KBM-7 (cell line): ENCODE measurements at regions not wholly inside any gene's neighbourhood (a gene's known extent, or its start where the extent isn't known, plus 50 kb on each side); places are given as distances from the start of the nearest gene placed in this dataset.

Experiments
- DNase-seq: peaks from one replicate; pipeline ENCODE4 v3.0.0-alpha.2; 2015
- in situ Hi-C: fragments of 300-500 bp; cut with MboI; formaldehyde crosslinking; loops from 2 replicates; pipeline ENCODE4 v1.14.3; 2020; ENCODE audit warnings: low sequenced_read_pairs, low pct_unique_long_range_greater_than_20kb, mixed read lengths

DNA sequence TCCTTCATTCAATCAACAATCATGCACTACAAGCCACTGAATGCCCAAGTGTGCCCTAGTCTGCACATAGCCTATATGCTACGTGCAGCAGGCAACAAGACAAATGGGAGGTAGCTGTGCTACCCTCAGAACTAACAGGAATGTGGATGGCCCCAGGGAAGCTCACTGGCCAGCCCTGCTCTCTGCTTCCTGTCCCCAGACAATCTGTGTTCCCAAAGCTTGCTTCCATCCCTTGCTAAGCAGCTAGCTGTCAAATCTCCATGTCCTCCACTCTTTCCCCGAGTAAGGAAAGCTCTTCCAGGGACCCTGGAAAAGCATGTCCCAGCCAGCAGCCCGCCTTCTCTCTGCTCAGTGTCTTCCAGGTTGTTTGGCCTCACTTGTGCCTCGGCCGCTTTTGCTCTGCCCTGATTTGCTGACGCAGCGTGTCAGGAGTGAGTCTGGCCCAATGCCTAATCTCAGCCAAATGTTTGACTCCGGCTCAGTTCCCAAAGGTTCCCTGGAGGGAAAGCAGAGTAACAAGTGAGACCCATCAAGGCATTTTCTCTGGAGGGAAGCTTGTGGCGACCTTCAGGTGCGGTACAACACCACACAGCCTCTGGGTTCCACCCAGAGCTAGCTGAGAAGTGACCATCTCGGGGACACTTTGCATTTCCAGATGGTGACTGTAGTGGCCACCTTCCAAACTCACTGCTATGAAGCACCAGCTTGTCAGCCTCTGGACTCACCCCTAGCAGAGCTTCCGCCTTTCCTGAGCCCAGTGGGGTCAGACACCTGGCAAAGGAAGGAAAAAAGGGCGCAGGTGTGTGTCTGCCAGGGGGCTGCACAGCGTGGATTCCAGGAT lies 243.4 kb downstream of the RHOU start:
- DNase-seq: no peak
- in situ Hi-C loops: no loop called here

- DNase-seq: no peak
- in situ Hi-C loops: no loop called here
These were observed 244.0 kb downstream of the RHOU start for GRCh38 chr1:228979325-228979699.

- no peak for DNase-seq
These were observed 244.5 kb downstream of the RHOU start for GRCh38 chr1:228979774-228980173.

DNA sequence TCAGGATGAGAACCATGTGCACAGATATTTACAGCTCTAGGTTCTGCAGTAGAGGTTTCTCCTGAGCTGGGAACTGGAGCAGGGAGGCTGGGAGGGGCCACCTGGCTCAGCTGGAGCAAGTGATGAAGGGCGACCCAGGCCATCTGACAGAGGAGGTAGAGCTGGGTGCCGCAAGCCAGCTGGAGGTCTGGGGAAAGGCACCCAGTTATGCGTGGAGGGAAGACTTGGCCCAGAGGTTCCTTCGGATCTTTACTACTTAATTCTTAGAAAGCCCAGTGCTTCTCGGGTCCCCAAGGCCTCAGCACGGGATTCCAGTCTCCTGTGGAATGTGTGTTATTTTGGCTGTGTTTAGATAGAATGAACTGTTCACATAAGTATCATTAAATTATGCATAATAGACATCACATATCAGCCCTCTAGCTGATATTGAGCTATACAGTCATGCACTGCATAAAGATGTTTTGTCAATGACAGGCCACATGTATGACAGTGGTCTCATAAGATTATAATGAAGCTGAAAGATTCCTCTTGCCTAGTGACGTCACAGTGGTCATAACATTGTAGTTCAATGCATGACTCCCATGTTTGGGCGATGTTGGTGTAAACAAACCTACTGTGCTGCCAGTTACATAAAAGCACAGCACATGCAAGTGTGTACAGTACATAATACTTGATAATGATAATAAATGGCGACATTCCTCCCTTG lies 245.1 kb downstream of the RHOU start:
- in situ Hi-C loops: no loop called here
- no peak for DNase-seq

More at GRCh38 chr1:228979774-228980173, 244.5 kb downstream of the RHOU start:
- in situ Hi-C loops: no loop called here

DNA sequence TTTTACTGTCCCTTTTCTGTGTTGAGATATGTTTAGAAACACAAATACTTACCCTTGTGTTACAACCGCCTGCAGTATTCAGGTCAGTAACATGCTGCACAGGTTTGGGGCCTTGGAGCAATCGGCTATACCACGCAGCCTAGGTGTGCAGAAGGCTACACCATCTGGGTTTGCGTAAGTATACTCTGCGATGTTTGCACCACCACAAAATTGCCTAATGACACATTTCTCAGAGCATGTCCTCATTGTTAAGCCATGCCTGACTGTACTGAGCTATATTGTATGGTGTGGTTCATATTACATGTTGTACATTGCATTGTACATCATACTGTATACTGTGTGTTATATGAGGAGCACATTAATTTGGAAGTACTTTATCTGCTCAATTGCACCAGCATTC lies 247.4 kb downstream of the RHOU start:
- DNase-seq: no peak
- in situ Hi-C loops: no loop called here

DNA sequence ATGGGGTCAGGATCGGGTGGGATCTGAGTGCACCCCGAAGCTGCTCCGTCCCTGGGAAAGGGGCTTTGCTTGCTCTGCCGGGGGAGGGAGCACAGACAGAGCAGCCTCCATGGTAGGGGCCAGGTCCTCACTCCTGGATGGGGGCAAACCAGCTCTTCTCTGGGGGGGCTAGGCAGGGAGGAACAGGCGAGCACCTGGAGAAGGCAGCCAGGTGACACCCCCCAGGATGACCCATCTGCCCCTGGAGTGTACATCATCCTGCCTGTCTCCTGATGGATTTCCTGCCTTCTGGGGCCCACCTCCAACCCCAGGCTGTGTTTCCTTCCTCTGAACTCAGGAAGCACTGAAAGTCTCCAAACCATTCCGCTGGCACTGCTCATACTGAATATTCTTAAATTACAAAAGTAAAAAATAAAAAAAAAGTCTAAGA lies 248.0 kb downstream of the RHOU start:
- in situ Hi-C loops: no loop called here
- DNase-seq: no peak

- in situ Hi-C loops: no loop called here
These were observed 248.4 kb downstream of the RHOU start for GRCh38 chr1:228983661-228984060.

GRCh38 chr1:228984107-228984506 lies 248.8 kb downstream of the RHOU start:
- in situ Hi-C loops: no loop called here
- no peak for DNase-seq

More at GRCh38 chr1:228983661-228984060, 248.4 kb downstream of the RHOU start:
- no peak for DNase-seq

DNA sequence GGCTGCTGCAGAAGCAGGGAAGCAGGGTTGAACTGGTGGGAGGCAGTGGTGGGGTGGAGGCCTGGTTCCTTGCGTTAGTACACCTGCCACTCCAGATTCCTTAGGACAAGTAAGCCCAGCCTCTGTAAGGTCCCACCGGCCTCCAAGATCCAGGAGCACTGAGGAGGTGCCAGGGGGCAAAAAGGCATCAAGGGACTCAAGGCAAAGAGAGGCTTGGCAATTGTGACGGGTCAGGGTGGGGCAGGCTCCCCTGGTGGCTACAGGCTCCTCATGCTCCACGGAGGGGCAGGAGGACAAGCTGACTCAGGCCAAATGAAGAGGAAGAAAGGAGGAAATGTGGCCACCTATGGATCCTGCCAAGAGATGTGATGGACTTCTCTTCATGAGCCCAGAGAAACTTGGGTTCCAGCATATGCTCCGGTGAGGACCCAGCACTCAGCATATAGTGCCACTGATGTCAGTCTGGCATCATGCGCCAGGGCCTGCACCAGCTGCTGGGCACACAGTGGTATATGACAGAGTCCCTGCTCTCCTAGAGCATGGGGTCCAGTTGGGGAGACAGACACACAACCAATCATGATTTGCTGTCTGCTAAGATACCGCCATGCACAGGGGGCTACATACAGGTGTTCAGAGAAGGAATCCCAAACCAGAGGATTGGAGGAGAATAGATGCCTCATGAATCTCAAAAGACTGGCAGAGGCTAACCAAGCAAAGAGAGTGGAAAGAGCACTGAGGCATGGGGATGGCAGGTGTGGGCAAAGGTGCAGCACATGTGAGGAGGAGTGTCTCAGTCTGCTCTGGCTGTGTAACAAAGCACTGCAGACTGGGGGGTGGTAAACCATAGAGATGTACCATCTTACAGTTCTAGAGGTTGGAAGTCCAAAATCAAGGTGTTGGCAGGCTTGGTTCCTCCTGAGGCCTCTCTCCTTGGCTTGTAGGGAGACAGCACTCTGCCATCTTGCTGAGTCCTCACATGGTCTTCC lies 249.7 kb downstream of the RHOU start:
- in situ Hi-C loops: no loop called here
- DNase-seq: no peak

DNA sequence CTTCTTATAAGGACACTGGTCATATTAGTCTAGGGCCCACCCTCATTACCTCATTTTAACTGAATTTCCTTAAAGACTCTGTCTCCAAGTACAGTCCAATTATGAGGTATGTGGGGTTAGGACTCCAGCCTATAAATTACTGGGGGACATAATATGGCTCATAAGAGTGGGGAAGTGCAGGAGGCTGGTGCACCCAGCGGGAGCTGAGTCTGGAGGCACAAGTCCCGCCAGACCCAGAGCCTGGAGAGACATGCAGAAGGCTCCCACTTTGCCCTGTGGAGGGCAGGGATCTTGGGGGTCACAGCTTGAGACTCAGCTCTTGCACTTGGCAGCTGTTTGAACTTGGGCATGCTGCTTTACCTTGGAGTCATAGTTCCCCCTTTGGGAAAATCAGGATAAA lies 250.4 kb downstream of the RHOU start:
- no peak for DNase-seq
- in situ Hi-C loops: no loop called here

GRCh38 chr1:228986093-228986904 lies 251.0 kb downstream of the RHOU start:
- DNase-seq: no peak
- in situ Hi-C loops: no loop called here

GRCh38 chr1:228987286-228987685 lies 252.0 kb downstream of the RHOU start:
- in situ Hi-C loops: no loop called here
- DNase-seq: no peak

- no peak for DNase-seq
These were observed 252.6 kb downstream of the RHOU start for GRCh38 chr1:228987736-228988506.

GRCh38 chr1:228988664-228989063 lies 253.4 kb downstream of the RHOU start:
- in situ Hi-C loops: no loop called here

More at GRCh38 chr1:228987736-228988506, 252.6 kb downstream of the RHOU start:
- in situ Hi-C loops: no loop called here

GRCh38 chr1:228989176-228989575 lies 253.9 kb downstream of the RHOU start:
- no peak for DNase-seq
- in situ Hi-C loops: no loop called here

More at GRCh38 chr1:228988664-228989063, 253.4 kb downstream of the RHOU start:
- no peak for DNase-seq

DNA sequence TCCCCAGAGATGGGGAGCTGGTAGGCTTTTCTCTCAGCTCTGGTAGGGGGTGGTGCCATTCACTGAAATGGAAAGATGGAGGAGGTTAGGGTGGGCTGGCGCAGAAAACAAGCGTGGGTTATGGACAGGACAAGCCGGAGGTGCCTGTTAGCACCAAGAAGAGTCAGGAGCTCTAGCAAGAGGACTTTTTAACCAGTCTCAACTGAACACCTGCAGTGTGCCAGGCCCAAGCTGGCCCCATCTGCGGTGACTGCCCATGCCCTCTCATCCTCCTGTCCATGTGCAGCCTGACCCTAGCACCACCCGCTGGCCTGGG lies 254.4 kb downstream of the RHOU start:
- no peak for DNase-seq
- in situ Hi-C loops: no loop called here

- in situ Hi-C loops: no loop called here
- DNase-seq: peak; percentile 90
These were observed 254.9 kb downstream of the RHOU start for GRCh38 chr1:228989992-228990827.
